HG03280 (cell line): ENCODE measurements at regions not wholly inside any gene's neighbourhood (a gene's known extent, or its start where the extent isn't known, plus 50 kb on each side); places are given as distances from the start of the nearest gene placed in this dataset.
"Not testable (repeated sequence)": the region's sequence is repeated elsewhere in the genome, so short reads cannot be mapped to it uniquely, and the experiment has no call there.

ENCODE experiments used
- ATAC-seq: cut with Tn5 transposase; IDR thresholded peaks from one replicate; pipeline ENCODE4 v1.9.1; 2021; ENCODE audit warnings: mild to moderate bottlenecking, moderate library complexity; ENCODE audit not compliant: unreplicated experiment

DNA sequence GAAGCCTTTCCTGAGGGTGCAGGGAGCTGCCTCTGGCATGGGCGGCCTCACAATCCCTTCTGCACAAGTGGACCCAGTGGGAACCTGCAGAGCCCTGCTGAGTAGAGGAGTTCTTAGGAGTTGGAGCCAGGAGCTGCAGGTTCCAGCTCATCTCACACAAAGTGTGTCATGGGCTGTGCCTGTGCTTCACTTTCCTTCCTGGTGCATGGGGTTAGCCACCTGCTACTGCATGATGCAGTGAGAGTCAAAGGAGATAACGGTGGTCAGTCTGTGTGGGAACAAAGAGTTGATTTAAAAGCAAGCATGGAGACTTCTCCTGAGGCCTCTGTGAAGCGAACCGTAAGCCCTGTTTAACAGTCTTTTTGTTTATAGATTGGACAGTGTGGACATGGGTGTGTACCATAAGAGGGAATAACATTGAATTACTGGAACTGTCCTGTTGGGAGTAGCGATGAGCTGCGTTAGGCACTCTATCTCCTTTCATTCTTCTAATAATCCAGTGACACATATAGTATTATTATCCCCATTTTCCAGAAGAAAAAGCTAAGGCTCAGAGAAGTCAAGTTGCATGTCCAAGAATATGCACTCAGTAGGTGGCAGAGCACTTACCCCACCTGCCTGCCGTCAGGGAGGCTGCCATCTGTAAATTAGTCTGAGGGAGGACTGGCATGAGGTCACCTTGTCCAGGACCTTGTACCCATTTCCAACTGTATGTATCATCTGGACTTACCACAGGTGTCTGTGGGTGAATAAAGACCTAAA is 68.7 kb upstream of the PRR23C start:
- ATAC-seq = no peak

DNA sequence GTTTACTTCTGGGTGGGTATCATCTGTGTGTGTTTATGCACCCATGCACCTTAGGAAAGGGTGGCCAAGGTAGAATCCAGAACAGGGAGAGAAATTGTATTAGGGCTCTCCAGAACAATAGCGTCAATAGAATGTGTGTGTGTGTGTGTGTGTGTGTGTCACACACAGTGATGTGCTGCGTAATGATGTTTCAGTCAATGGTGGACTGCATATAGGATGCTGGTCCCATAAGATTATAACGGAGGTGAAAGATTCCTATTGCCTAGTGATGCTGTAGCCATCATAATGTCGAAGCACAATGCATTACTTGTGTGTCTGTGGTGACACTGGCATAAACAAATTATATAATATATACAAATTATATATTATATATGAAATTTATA is 69.3 kb upstream of the PRR23C start:
- ATAC-seq = no peak

DNA sequence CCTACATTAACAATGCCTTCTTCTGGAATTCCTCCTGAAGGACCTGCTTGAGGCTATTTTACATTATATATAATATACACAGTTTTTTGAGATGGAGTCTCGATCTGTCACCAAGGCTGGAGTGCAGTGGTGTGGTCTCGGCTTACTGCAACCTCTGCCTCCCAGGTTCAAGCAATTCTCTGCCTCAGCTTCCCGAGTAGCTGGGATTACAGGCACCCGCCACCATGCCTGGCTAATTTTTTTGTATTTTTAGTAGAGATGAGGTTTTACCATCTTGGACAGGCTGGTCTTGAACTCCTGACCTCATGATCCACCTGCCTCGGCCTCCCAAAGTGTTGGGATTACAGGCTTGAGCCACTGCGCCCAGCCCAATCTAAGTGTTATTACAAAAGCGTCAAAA is 71.9 kb upstream of the PRR23C start:
- ATAC-seq = not testable (repeated sequence)

DNA sequence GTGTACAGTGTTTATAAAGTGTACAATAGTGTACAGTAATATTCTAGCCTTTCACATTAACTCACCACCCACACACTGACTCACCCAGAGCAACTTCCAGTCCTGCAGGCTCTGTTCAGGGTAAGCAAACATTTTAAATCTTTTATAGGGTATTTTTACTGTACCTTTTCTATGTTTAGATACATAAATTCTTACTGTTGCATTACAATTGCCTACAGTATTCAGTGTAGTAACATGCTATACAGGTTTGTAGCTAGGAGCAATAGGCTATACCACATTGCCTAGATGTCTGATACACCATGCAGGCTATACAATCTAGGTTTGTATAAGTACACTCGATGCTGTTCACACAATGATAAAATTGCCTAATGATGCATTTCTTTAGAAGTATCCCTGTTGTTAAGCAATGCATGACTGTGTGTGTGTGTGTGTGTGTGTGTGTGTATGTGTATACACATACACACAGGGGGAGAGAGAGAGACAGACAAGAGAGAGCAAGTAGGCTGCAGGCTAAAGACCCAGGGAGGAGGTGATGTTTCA is 72.5 kb upstream of the PRR23C start:
- no peak for ATAC-seq

DNA sequence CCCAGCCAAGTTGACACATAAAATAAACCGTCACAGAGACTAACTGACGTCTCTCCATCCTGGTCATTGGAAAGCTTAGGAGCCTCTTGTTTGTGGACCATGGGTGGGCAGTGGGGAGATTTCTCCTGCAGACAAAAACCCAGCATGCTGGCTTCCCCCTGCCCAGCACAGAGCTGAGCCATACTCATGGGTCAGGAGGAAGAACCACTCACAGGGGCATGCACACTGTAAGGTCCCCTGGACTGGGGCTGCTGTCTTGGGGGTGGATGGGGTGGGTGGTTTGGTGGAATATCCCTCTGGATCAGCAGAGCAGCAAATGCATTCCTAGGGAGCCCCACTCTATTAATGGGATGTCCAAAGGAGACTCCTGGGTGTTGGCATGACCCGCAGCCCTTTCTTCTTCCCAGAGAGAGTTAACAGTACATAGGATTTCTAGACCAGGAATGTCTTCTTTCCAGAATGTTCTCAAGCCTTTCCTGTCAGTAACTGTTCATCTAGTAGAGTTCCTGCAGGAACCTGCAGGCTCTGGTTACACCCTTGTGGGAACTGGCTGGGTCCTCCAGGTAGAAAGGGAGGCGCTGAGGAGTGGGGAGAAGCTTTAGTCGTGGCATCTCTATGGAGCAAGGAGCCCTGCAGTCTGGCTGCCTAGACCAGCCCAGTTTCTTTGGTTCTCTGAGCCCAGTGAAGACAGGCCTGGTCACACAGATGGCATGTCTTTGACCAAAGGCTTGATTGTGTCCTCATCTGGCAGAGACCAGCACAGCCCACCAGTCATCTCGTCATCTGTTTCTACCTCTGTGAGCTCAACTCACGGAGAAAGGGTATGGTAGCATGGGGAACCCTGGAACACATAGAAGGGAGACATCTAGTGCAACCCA is 73.4 kb upstream of the PRR23C start:
- ATAC-seq = no peak

DNA sequence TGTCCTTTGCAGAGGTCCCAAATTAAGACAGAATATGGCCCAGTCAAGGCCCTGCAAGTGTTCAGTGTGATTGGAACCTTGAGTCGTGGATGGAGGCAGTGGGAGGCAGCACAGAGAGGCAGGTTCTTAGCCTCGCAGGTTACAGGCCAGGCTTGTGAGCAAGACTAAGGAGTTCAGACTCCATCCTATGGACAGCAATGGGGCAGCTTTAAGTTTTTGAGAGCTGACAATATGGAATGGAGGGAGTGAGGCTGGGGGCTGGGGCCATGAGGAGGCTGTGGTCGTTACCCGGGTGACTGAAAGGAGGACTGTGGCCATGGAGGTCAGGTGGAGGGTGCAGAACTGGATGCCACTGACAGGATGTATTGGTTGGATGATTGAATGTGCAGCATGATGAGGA is 74.1 kb upstream of the PRR23C start:
- no peak for ATAC-seq

- ATAC-seq = no peak
These were observed 74.8 kb upstream of the PRR23C start for GRCh38 chr3:139119331-139120025.

- no peak for ATAC-seq
These were observed 75.7 kb upstream of the PRR23C start for GRCh38 chr3:139120086-139121056.

- ATAC-seq = no peak
These were observed 77.0 kb upstream of the PRR23C start for GRCh38 chr3:139121513-139122220.

GRCh38 chr3:139122221-139122581 is 77.5 kb upstream of the PRR23C start:
- ATAC-seq = no peak

- ATAC-seq = no peak
These were observed 77.9 kb upstream of the PRR23C start for GRCh38 chr3:139122612-139123011.

- ATAC-seq = no peak
These were observed 78.8 kb upstream of the PRR23C start for GRCh38 chr3:139123377-139124095.

GRCh38 chr3:139124197-139124596 is 79.5 kb upstream of the PRR23C start:
- no peak for ATAC-seq

DNA sequence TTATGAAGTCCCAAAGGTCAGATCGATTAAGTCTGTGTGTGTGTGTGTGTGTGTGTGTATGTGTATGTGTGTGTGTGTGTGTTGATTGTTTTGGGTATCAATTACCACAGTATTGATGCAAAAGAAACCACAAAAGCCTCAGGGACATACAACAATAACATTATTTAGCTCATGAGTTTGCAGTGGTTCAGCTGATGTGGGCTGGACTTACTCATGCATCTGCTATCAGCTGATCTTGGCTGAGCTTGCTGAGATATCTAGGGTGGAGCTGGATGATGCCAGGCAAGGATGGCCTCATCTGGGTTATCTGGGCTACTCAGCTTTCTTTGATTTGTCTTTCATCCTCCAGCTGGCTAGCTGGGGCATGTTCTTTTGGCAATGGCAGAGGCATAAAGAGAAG is 82.4 kb upstream of the PRR23C start:
- no peak for ATAC-seq

GRCh38 chr3:139127629-139128028 is 82.9 kb upstream of the PRR23C start:
- ATAC-seq = not testable (repeated sequence)

DNA sequence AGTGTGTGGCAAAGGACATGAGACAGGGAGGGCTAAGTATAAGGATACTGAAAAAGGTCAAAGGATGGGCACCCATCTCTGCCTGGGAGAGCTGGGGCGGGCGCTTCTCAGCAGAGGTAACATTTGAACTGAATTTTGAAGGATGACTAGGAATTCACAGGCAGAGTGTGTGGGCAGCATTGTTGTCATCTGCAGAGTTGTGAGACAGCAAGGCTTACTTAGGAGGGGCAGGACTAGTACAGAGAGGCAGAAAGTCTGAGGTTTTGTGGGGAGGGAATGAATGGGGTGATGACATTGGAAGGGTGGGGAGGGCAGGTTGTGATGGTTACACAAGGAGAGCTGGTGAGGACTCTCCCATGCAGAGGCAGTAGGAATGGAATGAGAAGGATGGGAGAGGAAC is 84.1 kb upstream of the PRR23C start:
- ATAC-seq = no peak

GRCh38 chr3:139129892-139130291 is 85.2 kb upstream of the PRR23C start:
- ATAC-seq = no peak

DNA sequence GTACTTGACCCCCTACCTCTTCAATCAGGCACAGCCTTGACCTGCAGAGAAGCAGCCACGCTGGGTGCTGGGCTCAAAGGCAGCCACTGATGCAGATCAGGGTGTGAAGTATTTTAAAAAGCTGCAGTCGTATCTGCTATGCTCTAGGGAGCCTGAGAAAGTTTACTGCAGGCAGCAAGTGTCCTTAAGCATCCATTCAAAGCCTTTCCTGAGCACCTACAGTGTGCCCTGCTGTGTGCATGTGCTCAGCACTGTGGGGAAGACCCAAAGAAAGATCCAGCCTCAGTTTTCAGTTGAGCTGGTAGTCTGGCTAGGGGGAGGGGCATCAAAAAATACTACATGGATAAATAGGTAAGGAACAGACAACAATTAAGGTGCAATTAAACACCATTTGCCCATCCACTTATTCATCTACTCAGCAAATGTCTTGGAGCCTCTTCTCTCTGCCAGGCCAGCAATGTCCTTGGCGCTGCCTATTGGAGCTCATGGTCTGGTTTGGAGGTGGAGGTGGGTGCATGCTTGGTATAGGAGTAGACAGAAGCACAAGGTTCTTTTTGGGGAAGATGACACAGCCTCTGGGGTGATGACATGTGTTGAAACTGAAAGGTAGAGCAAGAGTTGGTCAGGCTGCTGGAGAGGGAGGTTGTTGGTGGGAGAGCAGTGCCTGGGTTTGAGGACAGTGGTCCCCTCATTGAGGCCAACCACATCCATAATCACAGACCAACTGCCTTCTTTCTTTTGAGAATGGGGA is 85.9 kb upstream of the PRR23C start:
- ATAC-seq = no peak
